Activated B cell treated with CpG ODN at 0.5 μM for 24 hours (primary cell): ENCODE measurements at regions not wholly inside any gene's neighbourhood (a gene's known extent, or its start where the extent isn't known, plus 50 kb on each side); places are given as distances from the start of the nearest gene placed in this dataset.

Experiments used
- ATAC-seq: fragments of 200-7000 bp; cut with Tn5 transposase; one replicate; pipeline ENCODE4 v1.10.0; 2021; ENCODE audit warnings: low read depth, mild to moderate bottlenecking, moderate library complexity
- CTCF ChIA-PET: fragments of 350-600 bp; sonication (Branson Sonifier 250); formaldehyde crosslinking; loops from one replicate; lab custom pipeline; 2021; ENCODE audit warnings: antibody characterized with exemption; lab: Charles Lee
- POLR2A ChIA-PET: fragments of 350-600 bp; sonication (Branson Sonifier 250); formaldehyde crosslinking; loops from one replicate; lab custom pipeline; 2021; ENCODE audit warnings: antibody characterized with exemption; lab: Charles Lee
- DNase-seq: peaks from one replicate; pipeline ENCODE4 v3.0.0; 2022
- H3K27ac Mint-ChIP-seq: one replicate; pipeline ENCODE4 v1.8.0; 2020; ENCODE audit warnings: mixed read lengths
- H3K27me3 Mint-ChIP-seq: one replicate; pipeline ENCODE4 v1.8.0; 2021; ENCODE audit warnings: mixed read lengths
- H3K36me3 Mint-ChIP-seq: one replicate; pipeline ENCODE4 v1.8.0; 2021; ENCODE audit warnings: low read depth, mixed read lengths
- H3K4me1 Mint-ChIP-seq: one replicate; pipeline ENCODE4 v1.8.0; 2021; ENCODE audit warnings: mixed read lengths
- H3K4me3 Mint-ChIP-seq: one replicate; pipeline ENCODE4 v1.8.0; 2020; ENCODE audit warnings: mild to moderate bottlenecking, mixed read lengths
- H3K9me3 Mint-ChIP-seq: one replicate; pipeline ENCODE4 v1.8.0; 2020; ENCODE audit warnings: mixed read lengths
- CTCF ChIP-seq: fragments of 200-600 bp; IDR thresholded peaks from one replicate; pipeline ENCODE4 v1.8.0; 2022; ENCODE audit warnings: antibody characterized with exemption, mild to moderate bottlenecking
- intact Hi-C: fragments of 100-400 bp; cut with micrococcal nuclease; formaldehyde crosslinking; loops from one replicate; pipeline ENCODE4 v1.15.1; 2024

- POLR2A ChIA-PET: no interaction called here
- no peak overlapping the region for H3K27ac Mint-ChIP-seq
- DNase-seq (no peak), ATAC-seq (no peak)
- peaks cover 2% of the 10 kb centered on the region for H3K27me3 Mint-ChIP-seq
- no peaks in the 10 kb centered on the region for H3K9me3 Mint-ChIP-seq
- no peaks in the 10 kb centered on the region for H3K36me3 Mint-ChIP-seq
- H3K4me3 Mint-ChIP-seq: no peak overlapping the region
- no peak for TF ChIP-seq CTCF
- H3K4me1 Mint-ChIP-seq: no peaks in the 10 kb centered on the region
- CTCF ChIA-PET: no interaction called here
- intact Hi-C loops: no loop called here
Observed at GRCh38 chr7:36044101-36044892, 108.8 kb upstream of the EEPD1 start.

- no peak overlapping the region for H3K4me3 Mint-ChIP-seq
- H3K9me3 Mint-ChIP-seq: no peaks in the 10 kb centered on the region
- POLR2A ChIA-PET: no interaction called here
- TF ChIP-seq CTCF: no peak
- no peaks in the 10 kb centered on the region for H3K27me3 Mint-ChIP-seq
- ATAC-seq (no peak), DNase-seq (no peak)
- intact Hi-C loops: no loop called here
- H3K36me3 Mint-ChIP-seq: no peaks in the 10 kb centered on the region
- H3K27ac Mint-ChIP-seq: no peak overlapping the region
- CTCF ChIA-PET: no interaction called here
- no peaks in the 10 kb centered on the region for H3K4me1 Mint-ChIP-seq
Observed at GRCh38 chr7:36045326-36045725, 107.7 kb upstream of the EEPD1 start.

- no peak for TF ChIP-seq CTCF
- Mint-ChIP-seq H3K27me3 (no peaks in the 10 kb centered on the region), H3K27ac (no peak overlapping the region), H3K9me3 (no peaks in the 10 kb centered on the region), H3K4me1 (no peaks in the 10 kb centered on the region), H3K36me3 (no peaks in the 10 kb centered on the region), H3K4me3 (no peak overlapping the region)
- ChIA-PET CTCF (no interaction called here), POLR2A (no interaction called here)
- DNase-seq (no peak), ATAC-seq (no peak)
- intact Hi-C loops: no loop called here
Observed at GRCh38 chr7:36045830-36046341, 107.2 kb upstream of the EEPD1 start.

- DNase-seq (no peak), ATAC-seq (no peak)
- intact Hi-C loops: no loop called here
- ChIA-PET POLR2A (no interaction called here), CTCF (no interaction called here)
- no peak overlapping the region for H3K27ac Mint-ChIP-seq
- no peak overlapping the region for H3K4me3 Mint-ChIP-seq
- no peak for TF ChIP-seq CTCF
- no peaks in the 10 kb centered on the region for H3K4me1 Mint-ChIP-seq
- H3K27me3 Mint-ChIP-seq: peaks cover 3% of the 10 kb centered on the region
- H3K9me3 Mint-ChIP-seq: no peaks in the 10 kb centered on the region
- no peaks in the 10 kb centered on the region for H3K36me3 Mint-ChIP-seq
Observed at GRCh38 chr7:36047091-36047658, 105.9 kb upstream of the EEPD1 start.

- intact Hi-C loops: no loop called here
- no peak overlapping the region for H3K27ac Mint-ChIP-seq
- no peaks in the 10 kb centered on the region for H3K9me3 Mint-ChIP-seq
- H3K27me3 Mint-ChIP-seq: peaks cover 3% of the 10 kb centered on the region
- no peak overlapping the region for H3K4me3 Mint-ChIP-seq
- ATAC-seq (no peak), DNase-seq (no peak)
- H3K36me3 Mint-ChIP-seq: no peaks in the 10 kb centered on the region
- TF ChIP-seq CTCF: no peak
- H3K4me1 Mint-ChIP-seq: no peaks in the 10 kb centered on the region
- CTCF ChIA-PET: no interaction called here
- POLR2A ChIA-PET: no interaction called here
Observed at GRCh38 chr7:36048141-36048901, 104.7 kb upstream of the EEPD1 start.
